K562 (cell line): ENCODE measurements at regions not wholly inside any gene's neighbourhood (a gene's known extent, or its start where the extent isn't known, plus 50 kb on each side); places are given as distances from the start of the nearest gene placed in this dataset.

Experiments used
- FOXK1 ChIP-seq: sonication (generic); formaldehyde crosslinking; IDR thresholded peaks from 2 replicates; pipeline ENCODE4 v1.8.0; 2022; ENCODE audit warnings: missing genetic modification reagents, mild to moderate bottlenecking, borderline replicate concordance
- MYC ChIP-seq, 2 experiments: fragments of 250-450 bp in 1 of 2; sonication (Bioruptor Pico) in 1 of 2; IDR thresholded peaks; 2 replicates each; pipeline versions ENCODE4 v1.5.1 to v1.6.1; 2012 to 2021; ENCODE audit warnings: low read depth in 2 of 2, borderline replicate concordance in 1 of 2, improper control_type of control experiment in 1 of 2, low read length in 1 of 2, mild to moderate bottlenecking in 1 of 2, moderate library complexity in 1 of 2
- ZNF174 ChIP-seq: fragments of 250-450 bp; sonication (Bioruptor Pico); IDR thresholded peaks from 2 replicates; pipeline ENCODE4 v1.4.0; 2020; ENCODE audit warnings: mild to moderate bottlenecking
- TF ChIP-seq, protein P1 (sequence below), 3 experiments: IDR thresholded peaks in 2 of 3; conservative IDR thresholded peaks in 1 of 3; 2 replicates each; pipeline ENCODE4 v1.5.1; 2011 to 2012; ENCODE audit warnings: low read length in 3 of 3, mild to moderate bottlenecking in 3 of 3, control low read depth in 2 of 3, improper control_type of control experiment in 1 of 3, inconsistent platforms in 1 of 3, low read depth in 1 of 3, mixed read lengths in 1 of 3, moderate library complexity in 1 of 3; ENCODE audit not compliant: insufficient read depth in 2 of 3

DNA sequence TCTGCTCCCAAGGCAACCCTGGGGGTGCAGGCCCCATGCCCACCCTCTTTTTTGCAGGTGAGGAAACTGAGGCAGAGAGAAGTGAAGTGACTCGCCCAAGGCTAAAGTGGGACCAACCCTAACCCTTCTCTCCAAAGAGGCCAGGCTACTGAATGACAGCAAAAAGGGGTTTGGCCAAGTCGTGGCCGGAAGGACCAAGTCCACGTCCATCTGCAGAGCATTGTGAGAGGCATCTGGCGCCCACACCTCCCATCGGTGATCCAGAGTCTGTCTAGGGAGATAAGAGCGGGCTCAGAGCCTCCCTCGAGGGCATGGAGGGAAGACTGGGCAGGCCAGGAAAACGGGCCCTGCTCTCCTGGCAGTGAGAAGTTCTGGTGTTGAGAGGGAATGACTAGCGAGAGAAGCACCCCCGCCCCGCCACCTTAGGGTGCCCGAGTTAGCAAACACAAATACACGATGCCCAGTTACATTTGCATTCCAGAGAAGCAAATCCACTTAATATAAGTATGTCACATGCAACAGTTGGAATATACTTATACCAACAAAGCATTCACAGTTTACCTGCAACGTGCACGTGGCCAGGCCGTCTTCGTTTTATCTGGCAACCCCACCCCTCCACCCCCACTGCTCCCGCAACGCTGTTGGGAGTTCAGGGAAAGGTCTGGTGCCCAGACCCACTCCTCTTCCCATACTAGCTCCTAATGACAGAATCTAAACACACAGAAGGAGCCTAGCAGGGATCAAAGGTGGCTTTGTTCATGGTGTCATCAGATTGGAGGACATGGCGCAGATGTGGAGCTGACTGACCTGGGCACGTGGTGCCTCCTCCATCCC is 124.9 kb downstream of the OAT start:
- TF ChIP-seq, protein P1, sequence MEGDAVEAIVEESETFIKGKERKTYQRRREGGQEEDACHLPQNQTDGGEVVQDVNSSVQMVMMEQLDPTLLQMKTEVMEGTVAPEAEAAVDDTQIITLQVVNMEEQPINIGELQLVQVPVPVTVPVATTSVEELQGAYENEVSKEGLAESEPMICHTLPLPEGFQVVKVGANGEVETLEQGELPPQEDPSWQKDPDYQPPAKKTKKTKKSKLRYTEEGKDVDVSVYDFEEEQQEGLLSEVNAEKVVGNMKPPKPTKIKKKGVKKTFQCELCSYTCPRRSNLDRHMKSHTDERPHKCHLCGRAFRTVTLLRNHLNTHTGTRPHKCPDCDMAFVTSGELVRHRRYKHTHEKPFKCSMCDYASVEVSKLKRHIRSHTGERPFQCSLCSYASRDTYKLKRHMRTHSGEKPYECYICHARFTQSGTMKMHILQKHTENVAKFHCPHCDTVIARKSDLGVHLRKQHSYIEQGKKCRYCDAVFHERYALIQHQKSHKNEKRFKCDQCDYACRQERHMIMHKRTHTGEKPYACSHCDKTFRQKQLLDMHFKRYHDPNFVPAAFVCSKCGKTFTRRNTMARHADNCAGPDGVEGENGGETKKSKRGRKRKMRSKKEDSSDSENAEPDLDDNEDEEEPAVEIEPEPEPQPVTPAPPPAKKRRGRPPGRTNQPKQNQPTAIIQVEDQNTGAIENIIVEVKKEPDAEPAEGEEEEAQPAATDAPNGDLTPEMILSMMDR (IDR thresholded peaks at IDR 0.05 in 2 of 3, conservative IDR thresholded peaks at IDR 0.05 in 1 of 3; ENCODE audit: insufficient read depth in 2 of 3, low read depth in 1 of 3, low read length in 3 of 3): no peak
- TF ChIP-seq MYC (IDR thresholded peaks at IDR 0.05; ENCODE audit: low read depth, low read length): no peak
- TF ChIP-seq MYC (CRISPR knock-in tag; IDR thresholded peaks at IDR 0.05; ENCODE audit: borderline replicate concordance, low read depth): no peak
- no peak for TF ChIP-seq ZNF174
- TF ChIP-seq FOXK1 (CRISPR knock-in tag): no peak
